ENCODE measurements at regions not wholly inside any gene's neighbourhood (a gene's known extent, or its start where the extent isn't known, plus 50 kb on each side); places are given as distances from the start of the nearest gene placed in this dataset.

DNA sequence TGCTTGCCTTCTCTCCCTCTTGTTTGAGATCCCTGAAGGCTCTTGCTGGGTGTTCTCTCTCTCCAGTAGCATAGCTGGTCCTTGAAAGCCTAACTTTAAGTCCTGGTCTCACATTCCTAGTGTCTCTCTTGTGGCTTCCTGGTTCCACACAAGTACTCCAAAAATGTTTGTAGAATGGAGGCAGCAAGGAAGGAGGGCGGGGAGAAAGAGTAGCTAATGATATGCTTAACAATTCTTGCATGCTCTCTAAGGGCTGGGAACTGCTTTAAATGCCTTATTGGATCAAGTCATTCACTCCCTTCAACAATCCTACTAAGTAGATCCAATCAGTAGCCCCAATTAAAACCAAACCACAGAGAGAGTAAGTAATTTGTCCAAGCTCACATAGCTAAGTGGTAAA, 357.3 kb downstream of the KLF5 start:
- in situ Hi-C loops (cut with MboI; ENCODE audit: low sequenced_read_pairs, unreplicated experiment) = loop anchor here (25.0 kb wide), 1 partner anchor 579 kb away; no protein-coding TSS in a partner anchor
- no peak for DNase-seq (ENCODE audit: low spot score)
- TF ChIP-seq, protein P1, sequence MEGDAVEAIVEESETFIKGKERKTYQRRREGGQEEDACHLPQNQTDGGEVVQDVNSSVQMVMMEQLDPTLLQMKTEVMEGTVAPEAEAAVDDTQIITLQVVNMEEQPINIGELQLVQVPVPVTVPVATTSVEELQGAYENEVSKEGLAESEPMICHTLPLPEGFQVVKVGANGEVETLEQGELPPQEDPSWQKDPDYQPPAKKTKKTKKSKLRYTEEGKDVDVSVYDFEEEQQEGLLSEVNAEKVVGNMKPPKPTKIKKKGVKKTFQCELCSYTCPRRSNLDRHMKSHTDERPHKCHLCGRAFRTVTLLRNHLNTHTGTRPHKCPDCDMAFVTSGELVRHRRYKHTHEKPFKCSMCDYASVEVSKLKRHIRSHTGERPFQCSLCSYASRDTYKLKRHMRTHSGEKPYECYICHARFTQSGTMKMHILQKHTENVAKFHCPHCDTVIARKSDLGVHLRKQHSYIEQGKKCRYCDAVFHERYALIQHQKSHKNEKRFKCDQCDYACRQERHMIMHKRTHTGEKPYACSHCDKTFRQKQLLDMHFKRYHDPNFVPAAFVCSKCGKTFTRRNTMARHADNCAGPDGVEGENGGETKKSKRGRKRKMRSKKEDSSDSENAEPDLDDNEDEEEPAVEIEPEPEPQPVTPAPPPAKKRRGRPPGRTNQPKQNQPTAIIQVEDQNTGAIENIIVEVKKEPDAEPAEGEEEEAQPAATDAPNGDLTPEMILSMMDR (IDR thresholded peaks at IDR 0.05; ENCODE audit: borderline replicate concordance, control extremely low read depth, extremely low read depth, insufficient read depth, missing control alignments) = no peak

DNA sequence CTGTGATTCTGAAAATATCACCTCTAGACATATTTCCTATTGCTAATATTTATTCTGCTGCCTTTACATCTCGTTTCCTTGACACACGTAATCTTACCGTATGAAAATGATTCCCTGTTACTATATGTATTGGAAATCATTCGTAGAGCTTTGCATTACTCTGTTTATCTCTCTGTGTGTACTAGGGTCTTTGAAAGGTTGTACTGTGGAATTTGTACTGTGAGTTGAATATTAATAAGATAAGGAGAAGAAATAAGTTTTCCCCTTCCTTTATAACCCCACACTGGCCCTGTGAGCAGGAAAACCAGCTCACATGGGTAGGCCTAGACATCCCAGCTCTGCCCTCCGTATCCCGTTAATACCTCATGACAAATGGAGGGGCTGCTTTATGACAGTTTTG, 354.9 kb downstream of the KLF5 start:
- TF ChIP-seq, protein P1 (IDR thresholded peaks at IDR 0.05; ENCODE audit: borderline replicate concordance, control extremely low read depth, extremely low read depth, insufficient read depth, missing control alignments) = no peak
- in situ Hi-C loops (cut with MboI; ENCODE audit: low sequenced_read_pairs, unreplicated experiment) = loop anchor here (25.0 kb wide), 1 partner anchor 576 kb away; no protein-coding TSS in a partner anchor
- DNase-seq (ENCODE audit: low spot score) = no peak

DNA sequence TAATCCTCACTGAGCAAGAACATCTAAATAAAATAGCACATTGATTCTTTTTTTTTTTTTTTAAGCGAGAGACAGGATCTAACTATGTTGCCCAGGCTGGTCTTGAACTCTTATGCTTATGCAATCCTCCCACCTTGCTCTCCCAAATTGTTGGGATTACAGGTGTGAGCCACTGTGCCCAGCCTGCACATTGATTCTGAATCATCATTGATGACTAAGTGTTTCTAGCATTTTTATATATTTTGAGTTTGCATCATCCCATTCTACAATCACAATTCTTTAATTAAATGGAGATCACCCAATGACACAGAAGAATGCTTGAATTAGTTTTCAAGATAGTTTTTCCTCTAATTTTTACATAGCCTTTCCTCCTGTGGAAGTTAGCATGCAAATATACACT, 354.1 kb downstream of the KLF5 start:
- TF ChIP-seq, protein P1 (IDR thresholded peaks at IDR 0.05; ENCODE audit: borderline replicate concordance, control extremely low read depth, extremely low read depth, insufficient read depth, missing control alignments) = no peak
- DNase-seq (ENCODE audit: low spot score) = no peak
- in situ Hi-C loops (cut with MboI; ENCODE audit: low sequenced_read_pairs, unreplicated experiment) = loop anchor here (25.0 kb wide), 1 partner anchor 576 kb away; no protein-coding TSS in a partner anchor

DNA sequence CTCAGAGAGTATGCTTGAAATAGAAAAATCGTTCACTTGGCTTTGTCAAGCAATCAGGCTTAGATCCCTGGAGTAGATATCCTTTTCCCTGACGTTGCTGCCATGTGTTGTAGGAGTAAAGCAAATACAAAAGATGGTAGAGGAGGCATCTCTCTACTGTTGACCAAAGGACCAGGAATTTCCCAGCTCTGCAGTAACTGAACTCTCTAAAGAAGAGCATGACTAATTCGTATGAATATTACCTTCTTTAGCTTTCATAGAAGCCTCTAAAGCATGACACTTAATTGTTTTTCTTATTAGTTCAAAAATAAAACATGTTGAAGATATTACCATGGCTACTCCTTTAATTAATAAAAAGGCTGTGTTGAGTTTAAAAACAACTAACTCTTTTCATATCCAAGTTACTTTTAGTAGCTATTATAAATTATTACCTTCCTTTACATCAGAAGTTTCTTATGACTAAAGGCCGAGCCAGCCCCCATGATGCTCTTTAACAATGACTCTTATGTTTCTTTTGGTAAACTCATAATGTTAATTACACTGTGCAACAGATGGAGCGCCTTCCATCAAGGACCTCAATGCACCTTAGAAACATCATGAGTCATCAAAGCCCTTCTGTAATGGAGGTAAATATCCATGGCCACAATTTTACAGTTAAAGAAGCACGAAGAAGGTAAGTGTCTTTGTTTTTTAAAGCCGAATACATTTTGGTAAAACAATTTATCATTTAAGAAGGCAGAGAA, 352.4 kb downstream of the KLF5 start:
- TF ChIP-seq, protein P1 (IDR thresholded peaks at IDR 0.05; ENCODE audit: borderline replicate concordance, control extremely low read depth, extremely low read depth, insufficient read depth, missing control alignments) = no peak
- in situ Hi-C loops (cut with MboI; ENCODE audit: low sequenced_read_pairs, unreplicated experiment) = loop anchor here (25.0 kb wide), 1 partner anchor 574 kb away; no protein-coding TSS in a partner anchor
- DNase-seq (ENCODE audit: low spot score) = no peak

DNA sequence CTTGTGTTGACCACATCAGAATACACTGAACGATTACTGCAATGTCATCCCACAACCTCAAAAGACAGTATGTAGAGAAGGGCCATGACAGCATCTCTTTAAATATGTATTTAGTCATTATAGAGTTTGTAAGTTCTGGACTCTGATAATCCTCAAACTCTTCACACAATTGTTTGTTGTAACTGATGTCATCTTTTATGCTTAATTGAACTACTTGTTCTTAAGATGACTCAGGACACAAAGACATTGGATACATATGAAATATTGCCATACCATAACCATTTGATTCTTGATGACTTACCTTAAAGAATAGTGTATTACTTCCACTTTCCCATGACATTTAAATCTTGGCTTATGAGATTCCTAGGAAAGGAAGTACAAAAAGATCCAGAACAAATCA, 347.6 kb downstream of the KLF5 start:
- in situ Hi-C loops (cut with MboI; ENCODE audit: low sequenced_read_pairs, unreplicated experiment) = loop anchor here (25.0 kb wide), 1 partner anchor 569 kb away; no protein-coding TSS in a partner anchor

DNA sequence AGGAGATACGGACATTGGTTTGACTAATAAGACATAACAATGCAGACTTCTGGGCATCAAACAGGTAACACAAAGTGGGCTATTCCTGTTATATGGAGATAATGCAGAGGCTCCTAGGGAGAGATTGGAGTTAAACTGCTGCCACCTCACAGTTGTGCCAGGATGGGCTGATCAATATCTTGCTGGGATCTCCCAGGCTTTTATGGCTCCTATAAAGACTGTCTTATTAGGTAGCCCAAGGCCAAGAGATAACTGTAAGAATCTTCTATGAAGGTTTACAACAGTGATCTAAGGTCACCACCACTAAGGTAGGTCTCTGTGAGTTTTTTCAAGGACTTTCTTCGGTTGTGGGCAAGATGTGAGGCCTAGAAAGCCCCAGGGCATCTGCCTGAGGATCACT, 345.8 kb downstream of the KLF5 start:
- in situ Hi-C loops (cut with MboI; ENCODE audit: low sequenced_read_pairs, unreplicated experiment) = loop anchor here (25.0 kb wide), 1 partner anchor 567 kb away; no protein-coding TSS in a partner anchor
- TF ChIP-seq, protein P1 (IDR thresholded peaks at IDR 0.05; ENCODE audit: borderline replicate concordance, control extremely low read depth, extremely low read depth, insufficient read depth, missing control alignments) = no peak
- DNase-seq (ENCODE audit: low spot score) = no peak

More for the DNA sequence above, 347.6 kb downstream of the KLF5 start:
- TF ChIP-seq, protein P1 (IDR thresholded peaks at IDR 0.05; ENCODE audit: borderline replicate concordance, control extremely low read depth, extremely low read depth, insufficient read depth, missing control alignments) = no peak
- no peak for DNase-seq (ENCODE audit: low spot score)
